8988T (cell line): ENCODE measurements at regions not wholly inside any gene's neighbourhood (a gene's known extent, or its start where the extent isn't known, plus 50 kb on each side); places are given as distances from the start of the nearest gene placed in this dataset.

ENCODE experiments used
- DNase-seq: peaks from one replicate; pipeline ENCODE4 v3.0.0; 2011

DNA sequence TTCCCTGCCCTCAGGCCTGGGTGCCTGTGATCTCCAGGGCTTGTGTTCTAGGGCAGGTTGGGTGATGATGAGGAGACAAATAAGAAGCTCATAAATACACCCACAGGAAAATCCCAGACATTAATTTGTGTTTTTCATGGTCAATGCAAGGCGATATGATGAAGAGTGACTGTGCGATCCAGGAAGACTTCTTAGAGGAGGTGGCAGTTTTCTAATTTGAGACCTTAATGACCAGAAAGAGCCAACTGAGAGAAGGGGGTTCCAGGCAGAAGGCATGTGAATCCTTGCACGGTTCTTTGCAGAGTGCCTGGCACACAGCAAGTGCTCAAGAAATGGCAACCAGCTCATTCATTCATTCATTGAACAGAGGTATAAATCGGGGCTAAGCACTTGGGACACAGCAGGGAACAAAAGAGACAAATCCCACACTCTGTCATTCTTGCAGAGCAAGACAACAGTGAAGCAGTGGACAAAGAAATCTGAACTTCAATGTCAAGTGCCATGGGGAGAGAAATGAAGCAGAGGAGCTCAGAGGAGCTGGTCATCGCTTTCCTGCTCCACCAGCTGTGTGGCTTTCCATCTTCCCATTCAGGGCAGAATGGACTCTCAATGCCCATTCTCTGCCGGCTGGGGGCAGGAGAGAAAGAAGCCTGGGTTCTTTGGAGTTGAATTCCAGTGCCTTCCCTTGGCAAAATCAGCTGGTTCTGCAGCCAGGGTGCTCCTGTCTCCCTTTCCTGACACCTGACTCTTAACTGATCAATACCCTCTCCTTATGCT, 128.3 kb downstream of the AACS start:
- no peak for DNase-seq

DNA sequence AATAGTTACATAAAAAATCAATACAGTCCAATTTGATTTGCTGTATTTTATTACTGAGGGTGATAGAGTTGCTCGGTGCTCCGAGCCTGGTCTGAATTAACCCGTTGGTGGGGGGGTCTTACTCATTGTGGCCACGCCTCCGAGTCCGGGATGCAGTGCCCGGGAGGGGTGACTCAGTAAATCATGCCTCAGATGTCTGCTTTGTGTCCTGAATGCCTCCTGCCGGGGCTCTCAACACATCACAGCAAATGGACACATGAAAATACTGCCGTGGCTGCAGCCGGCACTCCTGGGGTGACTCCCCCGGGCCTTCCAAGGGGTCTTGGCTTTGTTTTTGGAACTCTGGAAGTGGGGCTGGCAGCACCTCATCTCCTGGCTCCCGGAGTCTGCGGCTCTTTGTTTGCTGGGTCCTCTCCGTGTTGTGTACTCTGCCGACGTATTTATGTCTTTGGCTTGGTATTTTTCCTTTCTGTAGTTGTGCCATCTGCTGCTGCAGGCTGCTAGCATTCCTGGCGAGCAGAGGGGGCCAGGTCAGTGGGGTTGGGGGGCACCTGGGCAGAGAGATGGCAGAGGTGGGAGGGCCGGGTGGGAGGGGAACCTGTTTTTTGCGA, 129.0 kb downstream of the AACS start:
- DNase-seq: no peak

DNA sequence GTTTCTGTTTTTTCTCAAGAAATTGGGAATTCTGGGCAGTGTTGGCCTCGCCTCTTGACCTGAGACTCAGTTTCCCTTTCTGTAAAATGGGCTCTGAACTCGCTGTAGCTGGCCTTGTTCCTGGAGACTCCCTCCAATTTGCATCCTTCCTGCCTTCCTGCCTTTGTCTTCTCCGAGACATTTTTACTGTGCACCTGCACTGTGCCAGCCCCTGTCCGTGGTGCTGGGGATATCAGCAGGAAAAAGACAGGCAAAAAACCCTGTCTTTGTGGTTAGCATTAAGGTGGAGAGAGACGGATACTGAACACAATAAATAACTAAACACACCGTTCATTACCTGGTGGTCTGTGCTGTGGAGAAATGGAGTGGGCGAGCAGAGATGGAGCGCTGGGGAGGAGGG, 129.8 kb downstream of the AACS start:
- no peak for DNase-seq

DNA sequence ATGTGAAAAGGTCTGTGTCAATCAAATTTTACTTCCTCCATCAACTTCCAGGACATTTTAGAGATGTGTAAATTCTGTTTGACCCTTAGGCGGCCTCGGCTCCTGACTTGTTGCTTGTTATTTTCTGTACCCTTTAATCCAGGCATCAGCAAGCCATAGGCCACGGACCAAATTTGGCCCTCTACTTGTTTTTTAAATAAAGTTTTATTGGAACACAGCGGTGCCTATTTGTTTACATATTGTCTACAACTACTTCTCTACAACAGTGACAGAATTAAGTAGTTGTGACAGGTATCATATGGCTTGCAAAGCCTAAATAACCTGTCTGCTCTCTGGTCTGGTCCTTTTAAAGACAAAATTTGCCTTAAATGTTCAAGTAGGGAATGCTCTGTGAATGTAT, 132.1 kb downstream of the AACS start:
- DNase-seq: no peak

DNA sequence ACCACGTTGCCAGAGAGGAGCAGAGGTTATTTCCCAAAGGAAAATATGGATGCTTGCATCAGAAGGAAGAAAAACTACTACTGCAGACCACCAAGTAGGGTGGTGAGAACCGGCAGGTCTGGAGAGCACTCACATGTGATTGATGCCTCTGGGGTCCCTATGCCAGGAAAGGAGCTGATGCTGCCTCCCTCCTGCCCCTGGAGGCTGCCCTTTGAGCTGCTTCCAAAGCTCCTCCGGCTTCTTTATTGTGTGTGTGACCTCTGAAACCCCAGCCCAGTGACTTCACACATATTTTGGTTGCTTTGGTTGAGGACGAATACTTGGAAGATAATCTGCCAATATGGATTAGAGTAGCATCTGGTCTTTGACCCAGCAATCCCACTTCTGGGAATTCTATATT, 133.4 kb downstream of the AACS start:
- DNase-seq: no peak

DNA sequence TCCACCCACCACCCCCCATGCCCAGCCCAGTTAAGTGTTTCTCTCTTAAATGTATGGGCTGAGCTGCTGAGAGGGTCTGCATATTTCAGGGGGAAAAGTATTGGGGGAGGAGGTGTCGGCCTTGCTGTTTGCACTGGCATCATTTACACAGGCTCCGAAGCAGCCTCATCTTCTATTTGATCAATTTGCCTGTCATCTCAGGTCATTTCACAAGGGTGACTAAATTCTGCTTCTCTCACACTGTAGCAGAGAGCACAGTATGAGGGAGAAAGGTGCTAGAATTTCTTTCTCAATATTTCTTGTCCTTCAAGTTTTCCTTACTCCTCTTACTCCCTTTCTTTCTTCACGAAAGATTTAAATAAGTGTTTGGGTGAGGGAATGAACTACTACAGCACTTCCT, 135.9 kb downstream of the AACS start:
- no peak for DNase-seq

DNA sequence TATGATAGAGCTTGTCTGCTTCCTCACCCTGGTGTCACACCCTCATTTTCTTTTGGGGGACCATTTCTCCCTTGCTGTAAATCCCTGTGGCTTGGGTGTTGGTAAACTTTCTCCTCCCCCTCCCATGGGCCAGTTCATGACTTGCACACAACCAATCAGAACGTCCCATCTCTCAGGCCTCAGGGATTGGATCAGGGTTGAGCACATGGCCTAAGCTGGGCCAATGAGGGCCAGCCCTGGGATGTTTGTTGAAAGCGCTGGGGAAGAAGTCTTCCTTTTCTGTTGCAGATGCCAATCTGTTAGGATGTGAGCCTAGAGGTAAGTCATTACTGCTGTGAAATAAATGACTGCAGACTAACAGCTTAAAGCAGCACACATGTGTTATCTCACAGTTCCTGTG, 136.7 kb downstream of the AACS start:
- no peak for DNase-seq

DNA sequence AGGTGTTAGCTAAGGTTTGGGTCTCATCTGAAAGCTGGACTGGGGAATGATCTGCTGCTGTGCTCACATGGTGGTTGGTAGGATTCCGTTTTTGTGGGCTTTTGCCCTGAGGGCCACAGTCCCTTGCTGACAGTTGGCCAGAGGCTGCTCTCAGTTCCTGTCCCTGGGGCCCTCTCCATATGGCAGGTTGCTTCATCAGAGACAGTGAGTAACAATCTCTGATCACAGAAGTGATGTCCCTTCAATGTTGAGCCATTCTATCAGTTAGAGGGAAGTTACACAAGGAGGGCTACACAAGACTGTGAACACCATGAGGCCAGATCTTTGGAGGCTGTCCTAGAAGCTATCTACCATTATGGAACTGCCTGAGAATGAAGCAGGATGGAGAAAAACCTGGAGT, 137.2 kb downstream of the AACS start:
- no peak for DNase-seq

DNA sequence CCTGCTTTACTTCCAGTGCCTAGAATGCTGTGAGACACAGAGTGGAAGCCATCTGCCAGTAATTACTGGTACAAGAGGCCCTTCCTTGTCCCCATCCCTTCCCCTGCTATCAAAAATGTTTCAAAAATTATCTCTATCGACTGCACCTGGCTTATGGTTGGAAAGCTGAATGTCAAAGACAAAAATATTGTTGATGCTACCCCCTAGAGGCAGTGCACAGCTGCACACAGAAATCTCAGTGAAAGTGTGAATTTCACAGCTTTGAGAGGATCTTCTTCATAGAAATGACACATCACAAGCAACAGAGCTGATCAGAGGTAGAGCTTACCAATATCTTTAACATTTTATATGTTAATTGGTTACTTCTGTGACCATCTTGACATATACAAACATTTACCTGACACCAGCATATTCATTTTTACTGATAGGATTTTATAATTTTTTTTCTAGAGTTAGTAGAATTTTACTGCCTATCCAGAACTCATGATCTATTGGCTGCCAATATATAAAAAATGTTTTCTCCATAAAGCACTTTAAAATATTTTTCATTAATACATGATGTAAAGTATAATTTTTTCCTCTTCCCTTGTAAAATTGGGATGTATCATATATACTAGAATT, 138.0 kb downstream of the AACS start:
- DNase-seq: no peak

DNA sequence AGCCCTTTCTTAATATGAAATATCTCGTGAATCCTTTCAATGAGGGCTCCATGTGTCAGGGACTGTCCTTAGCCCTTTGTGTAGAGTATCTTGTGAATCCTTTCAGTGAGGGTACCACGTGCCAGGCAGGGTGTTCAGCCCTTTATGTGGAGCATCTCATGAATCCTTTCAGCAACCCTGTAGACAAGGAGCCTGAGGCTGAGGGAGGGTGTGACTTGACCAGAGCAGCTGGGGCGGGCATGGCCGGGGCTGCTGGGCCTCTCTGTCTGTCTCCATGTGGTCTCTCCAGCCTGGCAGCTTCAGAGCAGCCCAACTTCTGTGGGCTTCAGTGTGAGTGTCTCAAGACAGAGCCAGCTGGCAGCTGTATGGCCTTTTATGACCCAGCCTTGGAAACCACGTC, 140.2 kb downstream of the AACS start:
- no peak for DNase-seq

DNA sequence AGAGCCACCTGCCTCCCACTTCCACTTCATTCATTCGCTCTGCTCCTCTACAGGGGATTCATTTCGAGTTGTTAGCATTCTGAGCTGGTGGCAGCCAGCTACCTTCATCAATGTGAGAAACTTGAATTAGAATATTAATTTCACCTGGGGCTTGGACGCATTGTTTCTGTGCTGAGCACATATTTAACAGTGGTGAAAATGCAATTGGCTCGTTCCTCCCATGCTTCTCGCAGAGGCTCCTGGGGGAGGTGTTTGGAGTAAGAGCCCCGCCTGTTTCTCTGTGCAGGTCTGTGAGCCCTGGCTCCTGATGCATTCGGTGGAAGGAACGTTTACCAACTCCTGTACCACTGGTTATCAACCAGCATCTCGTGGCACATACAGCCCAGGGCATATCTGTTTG, 141.5 kb downstream of the AACS start:
- no peak for DNase-seq

DNA sequence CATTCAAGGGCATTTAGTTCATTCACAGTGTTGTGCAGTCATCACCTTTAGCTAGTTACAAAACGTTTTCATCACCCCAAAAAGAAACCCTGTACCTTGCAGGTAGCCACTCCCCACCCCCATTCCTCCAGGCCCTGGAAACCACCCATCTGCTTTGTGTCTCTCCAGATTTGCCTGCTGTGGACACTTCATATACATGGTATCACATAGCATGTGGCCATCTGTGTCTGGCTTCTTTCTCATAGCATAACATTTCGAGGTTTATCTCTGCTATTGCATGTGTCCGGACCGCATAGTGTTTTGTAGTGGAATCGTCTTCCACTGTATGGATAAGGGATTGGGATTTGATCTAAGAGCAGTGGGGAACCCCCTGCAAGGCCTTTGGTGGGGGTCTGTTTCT, 143.1 kb downstream of the AACS start:
- DNase-seq: no peak

DNA sequence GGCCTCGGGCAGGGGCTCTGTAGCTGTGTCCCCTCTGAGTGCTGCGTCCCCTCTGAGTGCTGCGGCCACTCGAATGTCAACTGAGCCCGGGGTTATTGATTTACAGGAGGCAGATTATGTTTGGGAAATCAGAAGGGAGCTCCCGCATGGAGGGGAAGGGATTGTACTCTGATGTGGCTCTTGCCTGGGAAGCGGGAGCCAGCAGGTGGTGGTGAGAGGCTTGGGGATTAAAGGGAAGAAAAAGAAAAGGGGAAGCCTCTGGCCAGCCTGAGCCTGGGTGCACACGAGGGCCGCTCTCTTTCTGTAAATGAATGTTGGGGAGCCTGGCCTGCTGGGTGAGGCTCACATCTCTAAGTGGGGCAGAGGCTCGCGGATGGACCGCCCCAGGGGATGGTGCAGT, 143.7 kb downstream of the AACS start:
- DNase-seq: no peak

DNA sequence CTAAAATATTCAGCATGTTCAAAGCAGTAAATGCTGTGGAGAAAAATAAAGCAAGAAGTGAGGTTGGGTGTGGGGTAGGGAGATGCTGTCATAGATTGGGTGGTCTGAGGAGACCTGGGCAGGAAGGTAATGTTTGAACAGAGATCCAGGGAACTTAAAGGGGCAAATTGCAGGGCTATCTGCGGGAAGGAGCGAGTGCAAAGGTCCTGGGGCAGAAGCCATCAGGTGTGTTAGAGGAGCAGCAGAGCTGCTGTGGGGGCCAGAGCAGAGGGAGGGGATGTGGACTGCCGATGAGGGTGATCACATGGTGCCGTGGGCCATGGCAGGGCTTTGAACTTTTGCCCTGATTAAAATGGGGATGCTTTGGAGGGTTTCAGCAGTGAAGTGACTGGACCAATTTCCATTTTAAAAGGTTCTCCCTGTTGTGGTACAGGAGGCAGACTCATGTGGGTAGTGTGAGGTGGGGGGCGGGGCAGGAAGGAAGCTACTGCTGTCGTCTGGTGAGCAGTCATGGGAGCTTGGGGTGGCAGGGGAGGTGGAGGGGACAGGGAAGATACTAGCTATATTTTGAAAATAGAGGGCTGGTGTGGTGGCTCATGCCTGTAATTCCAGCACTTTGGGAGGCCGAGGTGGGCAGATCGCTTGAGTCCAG, 145.0 kb downstream of the AACS start:
- no peak for DNase-seq

DNA sequence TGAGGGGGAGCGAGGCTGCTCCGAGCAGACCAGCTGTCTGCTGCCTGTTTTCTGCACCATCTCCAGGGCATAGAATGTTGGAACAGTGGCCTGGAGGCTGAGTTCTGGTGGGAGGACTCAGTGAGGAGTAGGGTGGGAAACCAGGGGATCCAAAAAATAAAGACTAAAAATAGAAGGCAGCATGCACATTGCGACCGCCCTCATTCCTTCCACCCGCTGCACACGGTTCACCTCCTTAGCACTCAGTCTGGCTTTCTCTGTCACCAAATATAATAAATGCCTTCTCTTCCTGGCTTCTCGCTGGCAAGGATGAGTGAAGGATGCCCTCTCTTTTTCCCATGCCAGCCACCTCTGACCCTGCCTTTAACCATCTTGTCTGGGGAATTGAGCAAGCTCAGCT, 146.2 kb downstream of the AACS start:
- DNase-seq: no peak

DNA sequence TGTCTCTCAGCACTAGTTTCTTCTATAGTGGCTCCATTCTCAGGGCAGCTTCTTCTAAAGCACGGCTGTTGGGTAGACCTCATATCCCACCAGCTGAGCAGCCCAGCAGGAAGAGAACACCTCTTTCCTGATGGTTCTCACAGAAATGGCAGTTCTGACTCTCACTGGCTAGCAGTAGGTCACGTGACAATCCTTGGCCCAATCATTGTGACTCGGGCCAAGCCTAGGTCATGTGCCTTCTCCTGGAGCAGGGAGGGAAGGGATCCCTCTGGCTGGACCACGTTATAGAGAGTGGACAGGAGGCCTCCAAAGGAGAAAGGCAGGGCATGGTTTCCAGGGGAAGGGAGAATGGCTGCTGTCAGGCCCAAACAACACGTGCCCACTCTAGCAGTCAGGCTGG, 149.1 kb downstream of the AACS start:
- no peak for DNase-seq

DNA sequence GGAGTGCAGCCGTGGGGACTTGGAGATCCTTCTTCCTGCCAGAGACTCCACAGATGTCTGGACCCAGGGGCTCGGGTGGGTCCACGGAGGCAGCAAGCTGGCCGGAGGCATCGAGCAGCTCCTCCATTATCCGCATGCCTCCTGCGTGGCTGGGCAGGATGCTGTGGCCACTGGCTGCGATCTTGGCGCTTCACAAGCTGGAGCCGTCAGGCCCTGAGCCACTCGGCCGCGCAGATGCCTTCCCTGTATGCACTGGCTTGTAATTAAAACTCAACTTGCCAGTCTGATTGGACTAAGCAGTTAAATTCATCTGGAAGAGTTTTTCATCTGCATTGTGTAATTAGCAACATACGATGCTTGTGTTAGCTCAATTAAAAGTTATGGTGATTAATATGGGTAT, 151.5 kb downstream of the AACS start:
- no peak for DNase-seq

DNA sequence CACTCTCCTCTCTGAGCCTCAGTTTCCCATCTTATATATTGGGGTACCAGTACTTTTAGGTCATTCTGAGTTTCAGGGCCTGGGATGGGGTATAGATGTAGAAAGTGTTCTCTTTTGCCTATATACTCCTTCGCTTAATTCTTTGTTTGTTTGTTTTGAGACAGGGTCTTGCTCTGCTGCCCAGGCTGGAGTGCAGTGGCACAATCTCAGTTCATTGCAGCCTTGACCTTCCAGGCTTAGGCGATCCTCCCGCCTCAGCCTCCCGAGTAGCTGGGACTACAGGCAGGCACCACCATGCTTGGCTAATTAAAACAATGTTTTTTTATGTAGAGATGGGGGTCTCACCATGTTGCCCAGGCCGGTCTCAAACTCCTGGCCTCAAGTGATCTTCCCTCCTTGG, 152.1 kb downstream of the AACS start:
- no peak for DNase-seq

DNA sequence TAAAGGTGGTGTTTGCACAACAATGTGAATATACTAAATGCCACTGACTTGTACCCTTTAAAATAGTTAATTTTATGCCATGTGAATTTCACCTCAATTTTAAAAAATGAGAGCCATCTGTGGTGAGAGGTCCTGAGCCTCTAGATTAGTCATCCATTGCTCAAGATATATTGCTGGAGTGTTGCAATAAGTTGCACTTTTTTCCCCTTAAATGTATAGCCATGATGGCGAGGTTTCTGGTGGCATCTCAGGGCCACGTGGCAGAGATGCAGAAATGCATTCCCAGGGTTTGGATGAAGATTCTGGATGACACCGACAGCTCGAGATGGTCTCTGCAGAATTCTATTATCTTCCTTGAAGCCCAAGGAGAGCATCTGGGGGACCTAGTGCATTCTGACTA, 153.7 kb downstream of the AACS start:
- DNase-seq: no peak

DNA sequence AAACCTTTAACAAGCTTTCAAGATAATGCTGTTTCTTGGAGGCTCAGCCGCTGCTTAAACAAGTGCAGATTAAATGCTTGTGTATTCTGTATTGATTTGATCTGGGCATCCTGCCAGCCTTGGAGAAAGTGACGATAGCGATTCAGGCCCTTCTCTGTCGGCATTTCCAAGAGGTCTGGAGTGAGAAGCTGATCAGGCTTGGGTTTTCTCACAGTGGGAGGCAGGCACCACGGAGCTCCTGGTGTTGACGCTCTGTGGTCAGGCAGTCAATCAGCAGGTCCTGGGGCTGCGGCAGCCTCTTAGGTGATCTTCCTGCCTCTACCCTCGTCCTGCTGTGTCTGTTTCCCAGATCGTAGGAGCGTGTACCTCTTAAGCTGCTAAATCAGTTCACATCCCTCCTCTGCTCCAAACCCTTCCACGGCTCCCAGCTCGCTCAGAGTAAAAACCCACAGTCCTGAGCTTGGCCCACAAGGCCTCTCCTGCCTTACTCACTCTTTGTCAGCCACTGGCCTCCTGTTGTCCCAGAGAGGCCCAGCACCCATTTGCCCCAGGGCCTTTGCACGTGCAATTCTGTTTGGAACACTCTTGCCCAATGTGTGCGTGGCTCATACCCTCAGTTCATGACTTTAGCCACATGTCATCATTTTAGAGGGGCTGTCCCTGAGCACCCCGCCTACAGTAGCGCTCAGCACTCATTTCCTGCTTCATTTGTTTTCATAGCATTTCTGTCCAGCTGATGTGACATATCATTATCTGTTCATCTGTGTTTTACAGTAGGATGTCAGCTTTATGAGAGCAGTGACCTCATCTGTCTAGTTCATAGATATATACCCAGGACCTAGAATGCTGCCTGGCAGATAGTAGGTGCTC, 155.4 kb downstream of the AACS start:
- DNase-seq: no peak

DNA sequence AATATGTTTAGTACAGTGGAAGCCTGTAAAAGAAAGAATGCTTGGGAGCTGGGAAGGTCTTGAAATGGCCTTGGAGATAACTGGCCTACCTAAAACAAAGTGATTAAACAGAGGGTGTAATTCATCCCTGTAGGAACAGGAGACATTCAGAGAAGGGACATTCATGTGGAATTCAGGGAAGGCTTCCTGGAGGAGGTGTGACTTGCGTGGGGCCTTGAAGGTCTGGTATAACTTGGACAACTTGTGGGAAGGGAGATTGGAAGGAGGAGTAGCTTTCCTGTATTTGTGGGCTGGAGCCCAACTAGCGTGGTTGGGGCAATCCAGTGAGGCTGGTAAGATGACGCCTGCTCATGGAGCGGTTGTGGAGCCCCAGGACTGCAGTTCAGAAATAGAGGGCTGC, 156.4 kb downstream of the AACS start:
- no peak for DNase-seq

DNA sequence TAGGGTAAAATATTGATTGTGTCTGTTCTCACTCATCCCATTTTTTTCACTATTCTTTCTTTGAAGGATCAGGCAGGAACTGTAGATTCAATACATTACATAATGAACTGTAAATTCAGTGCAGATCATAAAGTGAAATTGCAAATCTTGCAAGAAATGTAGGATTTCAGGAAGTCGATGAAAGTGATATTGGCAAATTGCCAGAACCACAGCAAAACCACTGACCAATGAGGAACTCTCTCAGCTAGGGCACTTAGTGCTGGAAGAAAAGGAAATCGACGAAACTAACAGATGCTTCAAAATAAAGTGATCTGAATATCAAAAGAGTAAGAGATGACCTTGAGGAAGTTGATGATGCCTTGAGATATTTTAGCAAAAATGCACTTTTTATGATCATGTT, 157.6 kb downstream of the AACS start:
- DNase-seq: no peak

DNA sequence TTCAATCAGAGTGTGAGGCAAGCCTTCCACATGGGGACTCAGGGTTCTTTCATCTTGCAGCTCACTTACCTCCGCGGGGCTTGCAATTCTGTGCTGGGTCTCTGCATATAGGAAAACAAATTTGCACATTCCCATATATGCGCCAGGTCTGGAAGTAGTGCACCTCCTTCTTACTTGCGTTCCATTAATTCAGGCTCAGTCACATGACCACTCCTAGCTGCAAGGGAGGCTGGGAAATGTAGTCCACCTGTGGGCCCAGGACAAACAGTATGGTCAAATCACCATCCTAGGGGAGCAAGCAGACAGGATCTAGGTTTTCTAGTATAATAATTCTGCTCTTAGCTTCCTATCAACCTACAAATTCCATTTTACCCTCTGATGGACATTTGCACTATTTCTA, 160.4 kb downstream of the AACS start:
- DNase-seq: no peak
